Medulla oblongata (tissue), 1 donor: ENCODE measurements at regions not wholly inside any gene's neighbourhood (a gene's known extent, or its start where the extent isn't known, plus 50 kb on each side); places are given as distances from the start of the nearest gene placed in this dataset.

Source experiments
- DNase-seq: peaks from one replicate; pipeline ENCODE4 v3.0.0-alpha.2; 2015; ENCODE audit errors: extremely low spot score

DNA sequence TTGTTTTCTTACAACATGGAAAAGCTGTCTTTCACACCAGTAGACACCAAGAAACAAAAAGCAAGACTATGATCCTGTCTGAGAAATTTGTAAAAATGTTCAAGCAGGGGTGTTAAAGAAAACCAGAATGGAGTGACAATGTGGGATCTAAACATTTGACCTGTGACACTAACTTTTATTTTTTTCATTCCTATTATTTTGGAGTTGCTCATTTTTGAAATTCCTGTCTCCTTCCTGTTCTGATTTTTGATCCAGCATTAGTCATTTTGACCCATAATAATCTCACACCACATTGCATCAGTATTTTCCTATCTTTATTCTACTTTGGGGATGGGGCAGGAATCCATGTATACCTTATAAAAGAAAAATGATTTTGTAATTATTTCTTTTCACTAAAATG, 164.2 kb downstream of the DLEU7 start:
- DNase-seq: peak; percentile 10

DNA sequence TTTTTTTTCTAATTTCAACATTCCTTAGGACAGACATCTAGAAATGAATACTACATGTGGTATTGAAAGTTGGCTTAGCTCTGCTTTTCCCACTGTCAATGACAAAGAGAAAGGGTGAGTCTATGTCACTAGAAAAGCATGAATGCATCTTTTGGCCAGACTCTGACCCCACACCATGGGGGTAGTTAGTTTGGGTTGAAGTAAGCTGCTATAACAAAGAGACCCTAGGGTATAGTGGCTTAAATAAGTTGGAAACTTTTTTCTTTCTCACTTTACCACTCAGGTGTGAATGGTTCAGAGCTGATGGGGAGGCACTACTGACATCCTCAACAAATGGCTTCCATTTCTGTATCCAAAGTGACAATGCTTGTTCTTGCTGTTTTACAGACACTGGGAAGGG, 161.5 kb downstream of the DLEU7 start:
- DNase-seq: peak; percentile 9

DNA sequence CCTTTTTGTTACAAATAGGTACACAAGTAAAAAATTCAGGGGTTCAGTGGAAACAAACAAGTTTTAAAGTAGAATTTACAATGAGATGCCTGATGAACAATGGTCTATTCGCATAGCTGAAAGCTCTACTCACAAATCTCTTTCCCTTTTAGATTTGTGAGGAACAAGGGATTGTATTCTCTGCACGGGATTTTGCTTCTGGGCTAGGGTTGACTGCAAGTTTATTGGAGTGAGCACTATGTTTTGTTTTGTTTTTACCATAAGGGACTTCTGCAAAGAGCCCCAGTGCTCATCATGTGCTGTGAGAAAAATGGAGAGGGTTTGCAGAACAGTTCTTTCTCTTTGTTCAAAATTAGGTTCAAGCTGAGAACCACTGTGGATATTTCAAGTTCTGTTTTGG, 160.5 kb downstream of the DLEU7 start:
- peak; percentile 85 for DNase-seq

DNA sequence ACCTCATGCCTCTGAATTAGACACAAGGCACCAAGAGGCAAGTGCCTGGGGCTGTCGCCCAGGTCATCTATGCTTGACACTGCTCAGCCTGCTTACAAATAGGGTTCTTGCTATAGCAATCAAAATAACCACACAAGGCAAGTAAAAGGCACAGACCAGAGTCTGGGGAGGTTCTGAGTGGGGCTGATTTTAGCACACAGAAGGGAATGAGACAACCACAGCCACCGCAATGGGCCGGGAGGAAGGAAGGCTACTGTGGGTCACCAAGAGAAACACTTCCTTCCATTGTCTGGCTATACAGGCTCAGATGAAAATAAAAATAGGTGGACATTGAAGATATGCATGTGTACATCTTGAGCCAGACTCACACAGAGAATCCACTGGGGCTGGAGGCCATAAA, 159.1 kb downstream of the DLEU7 start:
- peak; percentile 81 for DNase-seq

DNA sequence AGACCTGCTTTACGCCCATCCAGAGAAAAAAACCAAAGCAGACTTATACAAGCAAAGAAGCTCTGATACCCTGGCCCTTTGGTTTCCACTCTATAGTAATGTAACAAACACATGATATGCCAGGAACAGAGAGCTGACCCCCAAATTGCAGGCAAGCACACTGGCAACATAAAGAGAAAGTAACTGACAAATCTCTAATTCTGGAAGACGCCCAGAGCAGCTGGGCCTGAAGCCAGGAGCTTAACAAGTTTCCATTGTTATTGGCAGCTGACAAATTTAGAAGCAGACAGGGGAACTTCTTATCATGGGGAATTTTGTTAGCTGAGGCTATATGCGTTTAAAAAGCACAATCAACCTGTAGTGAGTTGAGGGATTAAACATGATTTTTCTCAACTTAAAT, 158.0 kb downstream of the DLEU7 start:
- peak; percentile 96 for DNase-seq

DNA sequence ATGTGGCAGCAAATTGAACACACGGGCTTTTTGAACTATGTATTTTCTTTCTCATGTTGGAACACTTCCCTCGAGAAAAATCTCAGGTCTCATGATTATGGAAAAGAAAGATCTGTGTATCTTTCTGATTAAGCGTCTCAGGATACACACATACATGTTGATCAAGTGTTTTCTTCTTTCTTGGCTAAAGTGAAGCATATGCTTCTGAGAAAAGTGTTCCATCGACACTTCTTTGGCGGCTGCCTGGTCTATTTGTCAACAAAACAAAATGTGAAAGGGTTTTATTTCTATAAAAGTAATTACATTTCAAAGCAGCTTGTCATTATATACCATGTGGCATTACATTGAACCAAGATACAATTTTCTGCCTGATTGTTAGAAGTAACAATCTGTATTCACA, 157.5 kb downstream of the DLEU7 start:
- DNase-seq: no peak

DNA sequence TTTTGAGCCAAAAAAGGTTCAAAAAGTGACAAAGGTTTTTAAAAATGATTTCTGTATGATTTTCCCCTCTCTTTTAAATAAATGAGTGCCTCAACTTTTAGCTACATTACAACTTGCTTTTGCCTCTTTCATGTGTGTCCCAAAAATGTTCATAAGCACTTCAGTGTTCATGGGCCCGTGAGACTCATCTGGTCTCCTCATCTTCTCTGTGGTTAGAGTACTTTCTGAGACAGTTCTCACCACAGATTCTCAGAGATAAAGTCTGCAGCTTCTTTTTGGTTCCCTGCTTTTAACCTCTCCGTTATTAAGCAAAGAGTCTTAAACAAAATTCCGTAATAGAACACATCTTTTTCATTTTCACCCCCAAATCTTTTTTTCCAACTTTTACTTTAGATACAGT, 156.9 kb downstream of the DLEU7 start:
- no peak for DNase-seq

DNA sequence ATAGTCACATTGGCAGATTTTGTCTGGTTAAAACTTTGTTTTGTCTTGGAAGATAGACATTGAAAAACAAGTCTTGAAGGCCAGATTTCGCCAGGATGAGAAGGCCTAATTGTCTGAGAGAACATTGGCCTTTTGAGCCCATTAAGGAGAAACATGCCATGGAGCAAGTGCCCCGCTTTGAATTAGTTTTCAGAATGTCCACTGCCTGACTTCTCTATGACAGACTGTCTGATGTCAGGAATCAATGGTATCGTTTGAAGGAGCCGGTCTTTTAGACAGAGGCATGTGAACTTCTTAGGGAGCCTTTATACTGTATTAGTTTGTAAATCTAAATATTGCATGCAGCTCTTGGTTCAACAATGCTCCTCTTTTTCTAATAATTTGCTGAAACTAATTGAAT, 155.9 kb downstream of the DLEU7 start:
- DNase-seq: peak; percentile 28

DNA sequence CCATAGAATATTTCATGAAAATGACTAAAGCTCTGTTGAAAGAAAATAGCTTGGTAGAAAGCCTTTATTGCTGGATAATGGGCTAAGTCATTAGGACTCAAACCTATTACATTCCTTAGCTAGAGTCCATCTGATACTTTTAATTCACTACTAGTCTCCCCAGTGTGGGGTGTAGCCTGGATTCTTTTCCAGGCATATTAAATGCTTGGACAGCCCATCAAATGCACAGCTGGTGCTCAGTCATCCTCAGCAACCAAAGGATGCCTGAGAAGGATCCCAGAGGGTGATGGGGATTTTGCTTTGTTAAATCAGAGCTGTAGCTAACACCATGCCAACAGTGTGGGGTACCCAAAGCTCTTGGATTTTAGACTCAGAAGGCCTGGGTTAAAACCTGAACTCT, 153.5 kb downstream of the DLEU7 start:
- no peak for DNase-seq

DNA sequence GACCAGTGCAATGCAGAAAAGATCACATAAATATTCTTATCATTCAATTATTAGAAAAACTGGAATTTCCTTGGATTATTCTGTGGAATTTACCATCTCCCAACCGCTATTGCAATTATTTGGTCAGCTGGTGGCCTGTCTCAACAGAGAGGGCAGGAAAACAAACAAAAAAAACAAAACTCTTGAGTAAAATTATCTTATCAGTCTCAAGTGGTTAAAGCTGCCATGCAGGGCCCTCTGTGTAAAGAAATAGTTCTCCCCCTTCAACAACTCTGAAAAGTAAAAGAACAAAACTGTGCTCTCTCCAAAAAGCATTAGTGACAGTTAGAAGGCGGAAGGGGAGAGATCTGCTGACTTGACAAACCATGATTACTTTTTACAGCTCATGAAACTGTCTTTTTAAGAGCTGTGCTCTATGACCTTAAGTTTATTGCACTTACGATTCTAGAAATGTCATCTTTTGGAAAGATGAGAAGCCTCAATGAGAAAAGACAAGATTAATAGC, 152.3 kb downstream of the DLEU7 start:
- DNase-seq: no peak

DNA sequence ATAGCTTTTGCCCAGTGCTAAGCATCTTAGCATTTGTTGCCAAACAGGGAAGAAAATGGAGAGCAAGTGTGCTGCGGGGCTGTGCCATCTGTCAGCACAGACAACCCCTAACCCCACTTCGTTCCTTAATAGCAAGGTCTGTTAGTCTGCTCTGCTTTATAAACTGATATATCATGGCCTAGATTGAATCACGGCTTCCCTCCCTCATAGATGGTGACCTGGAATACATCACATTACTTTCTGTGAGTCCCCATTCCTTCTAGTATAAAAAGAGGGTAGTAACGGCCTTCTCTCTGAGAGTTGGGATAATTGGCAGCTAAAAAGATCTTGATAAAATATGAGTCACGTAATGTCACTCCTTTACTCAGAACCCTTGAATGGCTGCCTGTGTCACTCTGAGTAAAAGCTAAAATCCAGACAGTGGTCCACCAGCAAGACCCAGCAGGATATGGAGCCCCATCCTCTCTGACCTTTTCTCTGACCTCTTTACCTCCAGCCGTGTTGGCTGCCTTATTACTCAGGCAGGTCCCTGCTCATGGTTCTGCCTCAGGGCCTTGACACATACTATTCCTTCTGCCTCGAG, 151.7 kb downstream of the DLEU7 start:
- no peak for DNase-seq

DNA sequence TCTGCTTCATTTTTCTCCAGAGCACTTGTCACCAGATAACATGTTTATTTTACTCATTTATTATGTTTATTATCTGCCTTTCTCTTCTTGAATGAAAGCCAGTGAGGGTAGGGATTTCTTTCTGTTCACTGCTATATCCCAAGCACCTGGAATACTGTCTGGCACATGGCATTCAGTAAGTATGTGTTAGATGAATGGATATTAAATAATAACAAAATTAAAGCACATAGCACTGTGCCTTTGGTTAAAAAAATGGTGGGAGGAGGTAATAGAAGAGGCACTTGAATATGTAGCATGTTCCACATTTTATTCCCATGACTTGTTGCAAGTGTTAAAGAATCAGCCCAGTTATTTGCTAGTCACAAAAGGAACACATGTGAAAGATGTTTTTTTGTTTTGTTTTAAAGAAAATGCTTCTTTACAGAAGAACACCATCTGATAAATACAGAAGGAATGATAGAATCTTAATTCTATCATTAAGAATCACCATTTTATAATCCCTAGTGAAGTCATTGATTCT, 151.0 kb downstream of the DLEU7 start:
- DNase-seq: no peak

DNA sequence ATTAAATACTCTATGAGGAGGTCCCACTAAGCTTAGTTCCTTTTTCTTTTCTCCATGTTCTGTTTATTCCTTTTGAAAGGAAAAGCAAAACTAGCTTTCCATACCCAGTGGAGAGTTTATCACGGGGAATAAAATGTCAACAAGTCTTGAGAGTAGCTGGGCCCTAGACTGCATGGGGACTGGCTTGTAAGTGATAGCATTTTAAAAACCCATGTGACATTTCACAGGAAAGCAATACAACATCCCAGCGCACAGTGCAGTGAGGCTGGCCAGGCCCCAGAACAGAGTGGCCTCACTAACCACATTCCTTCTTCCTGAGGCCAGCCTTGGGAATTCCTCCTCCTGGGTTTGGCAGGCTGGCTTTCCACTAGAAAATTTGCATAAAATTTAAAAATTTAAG, 149.8 kb downstream of the DLEU7 start:
- peak; percentile 66 for DNase-seq

DNA sequence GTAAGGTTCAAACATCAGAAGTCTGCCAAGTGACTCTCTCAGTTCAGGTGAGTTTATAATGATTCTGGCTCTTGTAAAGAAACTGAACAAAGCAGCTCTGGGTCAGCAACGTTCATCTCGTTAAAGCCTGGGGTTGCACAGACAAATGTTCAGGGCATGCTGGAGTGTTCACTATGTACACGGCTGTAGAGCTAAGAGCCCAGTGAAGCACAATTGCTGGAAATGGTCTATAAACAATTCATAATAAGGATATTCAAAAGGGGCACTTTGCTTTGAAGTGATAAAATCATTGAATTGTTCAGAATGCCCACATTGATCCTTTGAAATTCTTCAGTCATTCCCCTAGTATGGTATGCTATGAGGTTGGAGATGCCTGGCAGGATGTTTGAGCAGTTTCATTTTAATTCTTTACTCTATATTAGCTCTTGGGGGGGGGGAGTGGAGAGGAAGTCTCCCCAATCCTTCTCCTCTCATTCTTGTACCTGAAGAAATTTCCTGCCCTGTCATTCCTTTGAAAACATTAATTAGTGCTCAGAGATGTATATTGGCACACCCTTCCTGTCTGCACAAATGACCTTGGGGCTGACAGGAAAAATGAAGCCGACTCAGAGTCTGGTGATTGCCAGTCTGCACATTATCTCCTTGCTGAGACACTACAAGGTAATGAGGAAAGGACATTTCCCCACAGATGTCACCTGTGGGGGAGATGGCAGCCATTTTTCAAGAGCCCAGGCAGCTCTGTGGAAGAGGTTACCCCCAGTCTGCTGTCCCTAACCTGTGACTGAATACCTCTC, 145.5 kb downstream of the DLEU7 start:
- DNase-seq: no peak

DNA sequence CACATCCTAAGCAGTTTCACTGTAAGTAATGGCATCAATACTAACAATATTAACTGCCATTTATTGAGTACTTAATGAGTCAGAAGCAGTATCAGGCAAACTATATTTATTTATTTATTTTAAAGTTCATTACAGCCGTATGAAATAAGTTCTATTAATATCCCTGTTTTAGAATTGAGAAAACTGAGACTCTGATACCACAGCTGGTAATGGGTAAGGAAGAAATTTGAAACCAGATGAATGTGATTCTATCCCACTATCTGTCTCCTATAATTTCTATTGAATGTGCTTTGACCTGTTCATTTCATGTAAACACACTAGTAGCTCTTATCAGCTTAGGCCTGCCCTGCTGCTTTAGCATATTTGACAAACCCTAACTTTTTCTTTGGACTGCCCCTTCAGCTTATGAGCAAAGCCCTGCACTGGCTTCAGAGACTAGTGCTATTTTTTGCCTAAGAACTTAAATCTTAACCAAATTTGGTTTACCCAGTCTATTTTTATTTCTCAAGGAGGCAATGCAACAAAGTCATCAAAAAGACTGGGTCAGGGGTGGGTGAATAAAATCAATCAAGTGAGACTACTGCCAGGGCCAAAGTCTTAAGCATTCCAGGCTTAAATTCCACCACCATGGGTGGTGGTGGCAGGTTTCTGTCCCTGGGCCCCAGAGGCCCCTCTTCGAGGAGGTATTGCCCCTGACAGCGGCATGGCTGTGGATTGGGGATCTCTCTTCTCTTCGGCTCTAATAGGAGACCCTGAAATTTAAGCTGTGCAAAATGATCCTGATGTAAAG, 143.4 kb downstream of the DLEU7 start:
- DNase-seq: no peak

DNA sequence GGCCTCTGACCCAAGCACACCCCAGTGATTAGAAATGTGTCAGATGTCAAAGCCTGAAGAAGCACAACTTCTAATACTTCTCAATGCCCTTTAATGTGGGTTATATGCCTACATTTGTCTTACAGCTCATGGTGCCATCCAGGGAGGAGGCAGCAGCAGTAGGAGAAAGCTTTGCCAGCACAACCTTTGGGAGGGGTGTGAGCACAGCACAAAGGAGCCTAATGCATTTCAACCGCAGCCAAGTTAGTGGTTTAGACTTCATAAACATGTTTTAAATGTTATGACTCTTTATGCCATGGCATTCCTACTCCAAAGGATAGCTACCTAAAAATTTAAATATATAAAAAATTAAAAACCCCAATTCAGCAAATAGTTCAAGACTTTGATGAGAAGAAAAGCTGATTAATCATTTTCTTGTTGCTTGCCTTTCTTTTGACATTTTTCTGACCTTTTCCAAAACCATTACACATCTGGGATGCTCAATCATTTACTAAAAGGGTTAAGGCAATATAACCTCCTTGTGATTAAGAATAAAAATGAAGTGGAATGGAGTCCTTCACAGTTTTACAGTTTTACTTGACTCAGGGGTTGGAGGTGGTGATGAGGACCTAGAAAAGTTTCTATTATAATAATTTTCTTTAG, 142.7 kb downstream of the DLEU7 start:
- DNase-seq: no peak

DNA sequence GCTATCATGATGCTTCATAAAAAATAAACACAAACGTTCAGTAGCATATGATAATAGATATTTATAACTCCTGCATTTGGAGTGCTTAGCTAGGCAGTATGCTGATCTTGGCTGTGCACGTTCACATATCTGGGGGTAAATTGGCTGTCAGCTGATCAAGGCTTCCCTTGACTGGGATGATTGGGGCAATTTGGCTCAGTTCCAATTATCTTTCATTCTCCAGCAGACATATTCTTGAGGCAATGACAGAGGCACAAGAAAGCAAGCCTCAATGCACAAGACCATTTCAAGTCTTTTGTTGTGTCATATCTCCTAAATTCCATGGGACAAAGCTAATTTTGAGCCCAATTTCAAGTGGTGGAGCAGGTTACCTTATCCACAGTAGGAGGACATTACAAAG, 142.0 kb downstream of the DLEU7 start:
- no peak for DNase-seq

DNA sequence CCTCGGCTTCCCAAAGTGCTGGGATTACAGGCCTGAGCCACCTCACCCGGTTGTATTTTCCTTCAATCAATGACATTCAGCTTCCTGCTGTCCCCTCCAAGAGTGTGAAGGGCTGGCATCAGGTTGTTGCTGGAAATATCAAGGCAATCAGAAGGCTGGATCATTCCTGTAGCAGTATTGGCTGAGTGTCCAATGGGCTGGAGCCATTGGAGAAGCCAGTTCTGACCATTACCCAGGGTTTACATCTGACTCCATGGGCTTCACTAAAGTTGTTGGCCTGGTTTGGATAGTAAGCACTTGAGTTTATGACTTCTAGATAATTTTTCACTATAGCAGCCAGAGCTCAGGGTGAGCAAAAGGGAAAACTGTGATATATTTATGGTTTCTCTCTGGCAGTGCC, 137.0 kb downstream of the DLEU7 start:
- no peak for DNase-seq

DNA sequence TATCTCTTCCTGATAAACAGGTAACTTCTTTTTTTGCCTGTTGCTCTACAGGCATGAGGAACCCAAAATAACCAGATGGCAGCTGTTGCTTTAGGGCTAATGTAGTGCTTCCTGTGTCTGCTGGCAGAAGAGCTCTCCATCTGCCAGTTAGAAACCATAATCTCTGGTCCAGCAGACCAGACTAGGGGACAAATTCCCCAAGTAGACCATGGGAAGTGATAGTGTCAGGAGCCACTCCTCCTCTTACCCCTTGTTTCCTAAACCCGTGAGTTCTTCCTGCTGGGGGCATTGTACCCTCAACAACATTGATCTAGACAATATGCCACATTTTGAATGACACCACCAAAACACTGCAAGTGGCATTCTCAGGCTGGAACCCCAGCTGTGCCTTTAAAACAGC, 135.9 kb downstream of the DLEU7 start:
- DNase-seq: no peak

DNA sequence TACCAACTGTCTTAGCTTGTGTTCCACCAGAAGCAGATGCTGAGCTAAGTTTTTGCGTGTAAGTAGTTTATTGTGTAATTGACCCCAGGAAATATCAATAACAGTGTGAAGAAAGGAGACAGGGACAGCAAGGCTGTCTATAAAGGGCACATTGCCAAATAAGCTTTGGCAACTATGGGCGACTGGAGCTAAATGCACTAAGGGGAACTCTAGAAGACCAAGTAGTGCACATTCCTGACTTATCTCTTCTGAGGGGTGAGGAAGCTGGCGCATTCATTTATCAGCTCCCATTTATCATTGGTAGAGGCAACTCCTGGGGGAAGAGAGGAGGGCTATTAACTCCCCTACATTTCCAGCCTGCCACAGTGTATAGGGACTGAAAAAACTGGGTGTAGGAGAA, 135.0 kb downstream of the DLEU7 start:
- no peak for DNase-seq

DNA sequence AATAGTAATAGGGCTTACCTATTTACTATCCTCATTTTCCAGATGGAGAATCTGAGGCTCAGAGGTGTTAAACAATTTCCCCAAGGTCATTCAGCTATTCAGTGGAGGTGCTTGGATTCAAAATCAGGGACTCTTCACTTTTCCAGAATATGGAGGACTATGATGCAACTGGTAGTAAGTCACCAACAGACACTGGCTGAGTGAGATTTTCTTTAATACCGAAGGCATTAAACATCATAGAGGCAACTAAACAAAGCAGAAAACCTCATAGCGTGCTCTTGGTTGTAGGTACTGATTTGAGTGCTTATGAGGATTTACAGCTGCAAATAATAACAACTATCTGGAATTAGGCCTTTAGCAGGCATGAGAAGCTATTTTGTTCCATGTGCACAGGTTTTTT, 134.4 kb downstream of the DLEU7 start:
- no peak for DNase-seq
